ENCODE measurements at regions not wholly inside any gene's neighbourhood (a gene's known extent, or its start where the extent isn't known, plus 50 kb on each side); places are given as distances from the start of the nearest gene placed in this dataset.

GRCh38 chr11:134481933-134482527 lies 70.0 kb upstream of the B3GAT1 start:
- TF ChIP-seq, protein P1, sequence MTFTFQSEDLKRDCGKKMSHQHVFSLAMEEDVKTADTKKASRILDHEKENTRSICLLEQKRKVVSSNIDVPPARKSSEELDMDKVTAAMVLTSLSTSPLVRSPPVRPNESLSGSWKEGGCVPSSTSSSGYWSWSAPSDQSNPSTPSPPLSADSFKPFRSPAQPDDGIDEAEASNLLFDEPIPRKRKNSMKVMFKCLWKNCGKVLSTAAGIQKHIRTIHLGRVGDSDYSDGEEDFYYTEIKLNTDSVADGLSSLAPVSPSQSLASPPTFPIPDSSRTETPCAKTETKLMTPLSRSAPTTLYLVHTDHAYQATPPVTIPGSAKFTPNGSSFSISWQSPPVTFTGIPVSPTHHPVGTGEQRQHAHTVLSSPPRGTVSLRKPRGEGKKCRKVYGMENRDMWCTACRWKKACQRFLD (tag by site-specific recombination; IDR thresholded peaks at IDR 0.05), result no peak
- TF ChIP-seq ZBTB49 (tag by site-specific recombination; IDR thresholded peaks at IDR 0.05; ENCODE audit: low read depth), result no peak

Data from HEK293 (cell line).